ENCODE measurements at regions not wholly inside any gene's neighbourhood (a gene's known extent, or its start where the extent isn't known, plus 50 kb on each side); places are given as distances from the start of the nearest gene placed in this dataset.

DNA sequence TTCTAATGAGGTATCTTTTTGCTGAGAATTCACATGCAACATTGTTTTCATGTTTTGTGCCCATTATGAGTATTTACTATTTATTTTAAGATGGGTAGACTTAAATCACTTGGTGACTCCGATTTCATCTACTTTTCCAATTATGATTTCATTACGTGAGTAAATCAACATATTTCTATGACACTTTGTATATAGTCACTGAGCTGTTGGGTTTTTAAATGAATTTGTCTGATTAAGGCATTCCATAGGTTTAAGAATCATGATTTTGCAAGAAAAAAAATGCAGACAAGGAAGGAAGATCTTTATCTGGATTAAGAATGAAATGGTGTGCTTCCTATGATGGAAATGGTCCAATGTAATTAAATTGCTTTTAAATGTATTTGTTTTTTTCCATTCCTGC is 661.9 kb downstream of the ANXA1 start:
- H3K4me3 Mint-ChIP-seq: no peak overlapping the region
- H3K4me1 Mint-ChIP-seq (ENCODE audit: low read depth): no peaks in the 10 kb centered on the region
- peaks cover 7% of the 10 kb centered on the region for H3K9me3 Mint-ChIP-seq (ENCODE audit: low read depth)
- no peak overlapping the region for H3K27ac Mint-ChIP-seq
- H3K27me3 Mint-ChIP-seq: no peaks in the 10 kb centered on the region
- no peaks in the 10 kb centered on the region for H3K36me3 Mint-ChIP-seq

DNA sequence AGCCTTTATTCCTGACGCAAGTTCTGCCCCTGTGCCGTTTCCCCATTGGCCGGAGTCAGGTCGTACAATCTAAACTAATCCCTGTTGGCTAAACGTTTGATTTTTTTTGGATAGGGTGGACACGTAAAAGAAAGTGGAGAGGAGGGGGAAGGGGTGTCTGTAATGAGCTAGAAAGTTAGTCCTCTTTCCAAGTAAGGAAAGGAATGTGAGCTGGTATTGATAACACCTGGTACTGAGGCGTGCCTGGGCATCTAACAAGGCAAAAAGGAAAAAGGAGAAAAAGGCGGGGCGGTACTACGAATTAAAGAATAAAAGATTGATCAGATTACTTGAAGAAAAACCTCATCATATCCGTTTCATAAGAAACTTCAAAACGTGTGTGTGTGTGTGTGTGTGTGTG is 665.2 kb downstream of the ANXA1 start:
- H3K4me1 Mint-ChIP-seq (ENCODE audit: low read depth): no peaks in the 10 kb centered on the region
- no peak overlapping the region for H3K27ac Mint-ChIP-seq
- no peaks in the 10 kb centered on the region for H3K27me3 Mint-ChIP-seq
- peaks cover 3% of the 10 kb centered on the region for H3K9me3 Mint-ChIP-seq (ENCODE audit: low read depth)
- no peaks in the 10 kb centered on the region for H3K36me3 Mint-ChIP-seq
- no peak overlapping the region for H3K4me3 Mint-ChIP-seq

DNA sequence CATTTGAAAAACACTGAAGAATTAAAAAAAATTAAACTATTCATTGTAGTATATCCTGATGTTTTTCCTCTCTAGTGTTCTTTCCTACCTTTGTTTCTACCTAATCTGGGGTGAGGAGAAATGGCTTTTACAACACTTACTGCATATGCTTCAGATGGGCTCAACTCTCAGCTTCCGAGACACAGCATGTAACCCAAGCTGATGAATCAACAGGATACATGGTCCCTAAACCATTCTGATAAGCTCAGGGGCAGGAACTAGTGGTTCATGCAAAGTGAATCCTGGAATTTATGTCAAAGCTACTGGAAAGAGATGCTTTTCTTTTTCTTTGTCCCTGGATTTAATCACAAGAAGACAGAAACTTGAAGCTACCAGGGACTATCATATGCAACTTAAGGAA is 672.5 kb upstream of the RORB start:
- H3K4me1 Mint-ChIP-seq (ENCODE audit: low read depth): no peaks in the 10 kb centered on the region
- H3K4me3 Mint-ChIP-seq: no peak overlapping the region
- no peak overlapping the region for H3K27ac Mint-ChIP-seq
- peaks cover 3% of the 10 kb centered on the region for H3K9me3 Mint-ChIP-seq (ENCODE audit: low read depth)
- H3K36me3 Mint-ChIP-seq: no peaks in the 10 kb centered on the region
- no peaks in the 10 kb centered on the region for H3K27me3 Mint-ChIP-seq

DNA sequence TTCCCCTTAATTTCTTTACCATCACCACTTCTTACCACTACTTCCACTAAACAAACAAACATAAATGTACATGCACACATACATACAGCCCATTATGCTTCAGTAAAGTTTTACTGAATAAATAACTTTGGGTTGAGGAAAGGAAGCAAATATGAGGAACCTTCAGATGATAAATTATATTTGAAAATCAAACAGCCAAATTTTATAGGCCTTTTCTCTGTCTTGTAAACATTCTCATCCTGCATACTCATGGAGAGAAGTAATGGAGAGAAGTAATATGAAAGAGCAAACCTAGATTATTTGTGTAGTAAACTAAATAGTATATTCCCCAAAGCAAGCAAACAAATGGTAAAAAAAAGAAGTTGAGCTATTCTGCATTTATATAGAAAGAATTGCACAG is 658.3 kb upstream of the RORB start:
- H3K27me3 Mint-ChIP-seq: no peaks in the 10 kb centered on the region
- peaks cover 2% of the 10 kb centered on the region for H3K9me3 Mint-ChIP-seq (ENCODE audit: low read depth)
- H3K36me3 Mint-ChIP-seq: no peaks in the 10 kb centered on the region
- H3K27ac Mint-ChIP-seq: no peak overlapping the region
- H3K4me1 Mint-ChIP-seq (ENCODE audit: low read depth): no peaks in the 10 kb centered on the region
- no peak overlapping the region for H3K4me3 Mint-ChIP-seq

DNA sequence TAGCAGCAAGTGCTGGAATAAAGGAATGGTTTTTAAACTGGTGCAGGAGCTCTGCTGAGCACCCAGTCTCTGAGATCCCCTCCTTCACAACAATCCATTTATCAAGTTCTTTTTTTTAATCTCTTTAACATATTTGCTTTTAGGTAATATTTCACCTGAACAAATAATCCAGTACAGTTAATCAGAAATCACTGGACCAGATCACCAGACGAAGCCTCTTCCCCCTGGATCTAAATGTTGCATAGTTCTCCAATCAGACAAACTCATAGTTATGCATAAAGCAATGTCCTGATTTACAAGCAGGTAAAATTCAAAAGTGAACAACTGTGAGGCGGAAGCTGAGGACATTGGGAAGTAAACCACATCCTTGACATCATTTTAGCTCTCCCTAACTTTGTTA is 657.7 kb upstream of the RORB start:
- Mint-ChIP-seq H3K4me1 (ENCODE audit: low read depth) (no peaks in the 10 kb centered on the region), H3K36me3 (no peaks in the 10 kb centered on the region), H3K27ac (no peak overlapping the region), H3K9me3 (ENCODE audit: low read depth) (peaks cover 2% of the 10 kb centered on the region), H3K4me3 (no peak overlapping the region), H3K27me3 (no peaks in the 10 kb centered on the region)

DNA sequence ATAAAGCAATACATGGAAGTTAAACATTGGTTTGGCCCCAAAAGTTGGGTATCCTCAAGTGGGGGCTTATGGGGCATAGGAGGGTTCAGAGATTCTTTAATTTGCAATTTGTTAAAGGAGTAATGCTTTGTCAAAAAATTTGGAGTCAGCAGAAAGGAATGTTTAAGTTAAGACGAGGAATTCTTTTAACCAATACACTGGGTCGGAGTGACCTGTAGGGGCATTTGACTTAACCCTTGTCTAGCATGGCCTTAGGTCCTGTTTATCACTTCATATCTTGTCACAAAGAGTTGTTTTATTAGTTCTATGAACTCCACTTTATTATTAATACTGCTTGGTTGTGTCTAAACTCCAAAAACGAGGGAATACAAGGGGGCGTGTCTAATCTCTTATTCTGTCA is 656.1 kb upstream of the RORB start:
- Mint-ChIP-seq H3K27ac (no peak overlapping the region), H3K4me3 (no peak overlapping the region), H3K4me1 (ENCODE audit: low read depth) (no peaks in the 10 kb centered on the region), H3K9me3 (ENCODE audit: low read depth) (peaks cover 2% of the 10 kb centered on the region), H3K27me3 (no peaks in the 10 kb centered on the region), H3K36me3 (no peaks in the 10 kb centered on the region)

DNA sequence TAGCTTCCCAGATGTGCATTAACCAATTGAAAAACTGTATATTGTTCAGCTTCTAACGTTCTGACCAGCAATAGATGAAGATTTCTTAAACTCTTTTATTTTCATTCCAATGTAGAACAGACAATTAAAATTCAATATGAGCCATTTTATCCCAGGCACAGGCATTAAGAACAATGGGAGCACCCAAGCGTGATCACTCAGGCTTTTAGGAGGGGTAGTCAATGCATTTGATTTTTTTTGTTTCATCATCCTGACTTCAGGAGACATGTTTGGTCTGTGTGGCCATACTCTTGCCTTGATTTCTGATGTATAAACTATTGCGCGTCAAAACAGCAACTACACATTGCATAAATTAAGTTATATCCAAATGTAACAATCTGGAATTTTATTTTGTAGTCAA is 653.0 kb upstream of the RORB start:
- Mint-ChIP-seq H3K27ac (no peak overlapping the region), H3K9me3 (ENCODE audit: low read depth) (peaks cover 4% of the 10 kb centered on the region), H3K36me3 (no peaks in the 10 kb centered on the region), H3K4me1 (ENCODE audit: low read depth) (no peaks in the 10 kb centered on the region), H3K27me3 (no peaks in the 10 kb centered on the region), H3K4me3 (no peak overlapping the region)

DNA sequence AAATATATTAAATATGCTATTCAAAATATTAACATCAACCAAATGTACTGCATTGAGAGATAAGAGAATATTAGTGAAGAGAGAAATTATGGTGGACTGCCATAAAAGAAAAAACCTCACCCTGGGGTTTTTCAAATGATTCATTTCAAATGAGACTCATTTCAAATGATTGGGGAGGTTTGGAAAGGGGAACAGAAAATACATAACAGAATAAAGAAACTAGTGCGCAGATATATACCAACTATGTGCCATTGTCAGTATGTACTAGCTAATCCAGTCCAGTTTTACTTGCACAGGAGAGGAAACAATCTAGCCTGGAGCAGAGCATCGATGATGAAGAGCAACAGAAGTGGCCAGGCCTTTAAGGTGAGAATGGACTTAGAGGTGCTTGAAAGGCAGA is 651.6 kb upstream of the RORB start:
- Mint-ChIP-seq H3K27ac (no peak overlapping the region), H3K9me3 (ENCODE audit: low read depth) (peaks cover 4% of the 10 kb centered on the region), H3K27me3 (no peaks in the 10 kb centered on the region), H3K4me1 (ENCODE audit: low read depth) (no peaks in the 10 kb centered on the region), H3K4me3 (no peak overlapping the region), H3K36me3 (no peaks in the 10 kb centered on the region)

DNA sequence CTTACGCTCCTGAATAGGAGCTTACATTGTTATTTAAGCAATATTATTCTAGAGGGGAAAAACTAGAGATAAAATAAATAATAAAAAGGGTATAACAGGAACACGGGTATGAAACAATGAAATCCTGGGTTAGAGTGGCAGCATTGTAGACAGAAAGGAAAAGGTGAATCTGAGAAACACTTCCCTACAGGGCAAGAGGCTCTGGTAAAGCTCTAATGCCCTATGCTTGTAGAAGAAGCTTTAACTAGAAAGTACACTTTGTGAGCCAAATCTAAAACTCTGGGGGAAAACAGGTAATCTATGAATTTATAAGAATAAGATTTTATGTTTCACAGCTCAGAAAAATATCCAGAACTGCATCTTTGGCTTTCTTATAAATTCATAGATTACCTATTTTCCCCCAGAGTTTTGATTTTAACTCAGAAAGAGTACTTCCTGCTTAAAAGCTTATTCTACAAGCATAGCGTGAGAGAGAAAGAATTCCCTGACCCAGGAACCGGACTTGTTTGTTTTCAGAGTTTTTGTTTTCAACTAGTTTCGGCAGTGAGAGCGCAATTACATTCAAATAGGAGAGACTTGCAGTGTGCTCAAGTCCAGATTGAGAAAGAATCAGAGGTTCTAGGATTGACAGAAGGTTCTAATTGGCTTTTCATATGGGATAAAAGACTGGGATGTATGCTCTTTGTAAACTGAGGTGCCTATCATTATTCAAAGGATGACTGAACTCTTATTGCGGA is 651.0 kb upstream of the RORB start:
- H3K27me3 Mint-ChIP-seq: no peaks in the 10 kb centered on the region
- peaks cover 4% of the 10 kb centered on the region for H3K9me3 Mint-ChIP-seq (ENCODE audit: low read depth)
- H3K27ac Mint-ChIP-seq: no peak overlapping the region
- no peak overlapping the region for H3K4me3 Mint-ChIP-seq
- no peaks in the 10 kb centered on the region for H3K4me1 Mint-ChIP-seq (ENCODE audit: low read depth)
- no peaks in the 10 kb centered on the region for H3K36me3 Mint-ChIP-seq

DNA sequence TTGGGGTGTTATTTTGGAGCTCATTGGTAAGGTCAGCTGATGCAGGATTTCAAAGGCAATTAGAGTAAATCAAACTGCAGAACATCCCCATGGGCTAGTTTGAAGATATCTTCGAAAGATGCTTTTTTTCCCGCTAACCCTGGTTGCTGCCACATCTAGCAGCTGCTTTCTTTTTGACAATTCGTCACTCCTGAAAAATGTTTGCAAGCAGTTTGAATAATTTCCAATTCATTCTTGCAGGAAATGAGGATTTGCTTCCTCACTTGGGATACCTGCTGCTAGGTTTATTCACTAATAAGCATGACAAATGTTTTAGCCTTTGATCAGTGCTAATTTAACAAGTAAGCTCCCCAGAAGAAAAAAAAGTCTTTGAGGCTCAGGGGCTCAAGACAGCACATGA is 649.6 kb upstream of the RORB start:
- no peaks in the 10 kb centered on the region for H3K27me3 Mint-ChIP-seq
- H3K9me3 Mint-ChIP-seq (ENCODE audit: low read depth): peaks cover 4% of the 10 kb centered on the region
- no peaks in the 10 kb centered on the region for H3K36me3 Mint-ChIP-seq
- H3K4me1 Mint-ChIP-seq (ENCODE audit: low read depth): no peaks in the 10 kb centered on the region
- H3K4me3 Mint-ChIP-seq: no peak overlapping the region
- H3K27ac Mint-ChIP-seq: no peak overlapping the region

DNA sequence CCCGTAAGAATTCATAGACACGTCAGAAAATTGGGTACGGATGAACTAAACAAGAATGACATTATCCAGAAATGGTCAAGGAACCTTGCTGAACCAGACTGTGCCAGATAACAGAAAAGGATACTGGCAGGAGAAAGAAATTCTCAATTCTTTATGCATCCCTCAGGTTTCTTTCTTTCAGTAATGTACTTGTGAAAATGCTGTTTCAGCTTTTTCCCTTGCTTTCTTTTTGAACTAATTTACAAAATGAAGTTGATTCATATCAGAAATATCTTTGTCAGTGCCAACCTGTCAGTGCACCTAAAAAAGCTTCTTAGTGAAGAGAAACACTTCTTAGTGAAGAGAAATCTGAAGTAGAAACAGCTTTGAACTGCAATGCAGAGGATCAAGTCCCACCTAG is 643.6 kb upstream of the RORB start:
- H3K36me3 Mint-ChIP-seq: no peaks in the 10 kb centered on the region
- H3K27me3 Mint-ChIP-seq: no peaks in the 10 kb centered on the region
- no peak overlapping the region for H3K27ac Mint-ChIP-seq
- H3K4me1 Mint-ChIP-seq (ENCODE audit: low read depth): no peaks in the 10 kb centered on the region
- H3K4me3 Mint-ChIP-seq: no peak overlapping the region
- H3K9me3 Mint-ChIP-seq (ENCODE audit: low read depth): peaks cover 4% of the 10 kb centered on the region

DNA sequence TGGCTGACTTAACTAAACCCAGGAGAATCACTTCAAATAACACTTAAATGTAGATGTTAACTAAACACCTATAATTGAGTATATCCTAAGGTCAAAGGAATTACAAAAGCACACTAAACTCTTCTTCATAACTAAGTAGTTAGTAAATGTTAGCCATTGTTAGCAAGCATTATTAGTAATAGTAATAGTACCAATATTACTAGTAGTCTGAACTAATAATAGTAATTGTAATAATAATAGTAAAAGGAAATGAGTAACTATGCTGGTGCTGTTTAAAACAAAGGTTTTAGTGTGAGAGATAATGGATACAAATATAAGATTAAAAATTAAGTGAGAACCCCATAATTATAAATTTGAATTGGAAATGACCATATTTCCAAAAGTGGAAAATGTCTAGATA is 641.9 kb upstream of the RORB start:
- Mint-ChIP-seq H3K27ac (no peak overlapping the region), H3K36me3 (no peaks in the 10 kb centered on the region), H3K27me3 (no peaks in the 10 kb centered on the region), H3K4me3 (no peak overlapping the region), H3K9me3 (ENCODE audit: low read depth) (no peaks in the 10 kb centered on the region), H3K4me1 (ENCODE audit: low read depth) (no peaks in the 10 kb centered on the region)

DNA sequence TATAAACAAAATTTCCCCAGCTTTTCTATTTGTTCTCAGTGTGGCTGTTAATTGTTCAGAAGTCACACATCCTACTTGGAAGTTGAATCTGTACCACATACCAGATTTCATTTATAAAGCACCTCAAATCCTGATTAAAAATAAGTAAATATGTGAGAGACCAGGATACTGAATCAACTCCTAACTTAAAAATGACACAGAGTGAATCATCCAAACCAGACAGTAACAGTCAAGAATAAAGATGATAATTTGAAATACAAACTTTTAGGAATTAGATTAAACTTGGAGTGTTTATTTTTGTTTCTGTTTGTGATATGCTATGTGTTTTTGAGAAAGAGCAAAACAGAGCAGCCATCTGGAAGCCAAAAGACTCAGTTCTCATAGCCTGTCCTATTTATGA is 633.2 kb upstream of the RORB start:
- H3K9me3 Mint-ChIP-seq (ENCODE audit: low read depth): no peaks in the 10 kb centered on the region
- H3K4me1 Mint-ChIP-seq (ENCODE audit: low read depth): no peaks in the 10 kb centered on the region
- no peaks in the 10 kb centered on the region for H3K36me3 Mint-ChIP-seq
- no peak overlapping the region for H3K4me3 Mint-ChIP-seq
- H3K27me3 Mint-ChIP-seq: no peaks in the 10 kb centered on the region
- no peak overlapping the region for H3K27ac Mint-ChIP-seq

DNA sequence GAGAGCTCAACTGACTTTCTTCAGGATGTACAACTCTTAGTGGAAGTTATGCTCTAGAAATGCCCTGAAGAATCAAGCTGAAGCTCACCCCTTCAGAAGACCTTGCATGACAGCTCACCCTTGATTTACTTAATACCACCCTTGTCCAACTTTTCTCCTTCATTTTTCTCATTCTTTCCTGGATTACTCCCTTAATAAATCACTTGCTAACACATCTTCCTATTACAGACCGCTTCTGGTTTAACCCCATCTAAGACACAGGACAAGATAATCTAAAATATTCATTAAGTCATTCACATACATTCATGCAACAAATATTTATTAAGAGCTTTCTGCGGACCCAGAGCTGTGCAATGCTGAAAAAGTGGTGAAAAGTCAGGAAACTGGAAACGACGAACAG is 630.7 kb upstream of the RORB start:
- no peaks in the 10 kb centered on the region for H3K9me3 Mint-ChIP-seq (ENCODE audit: low read depth)
- no peaks in the 10 kb centered on the region for H3K27me3 Mint-ChIP-seq
- H3K36me3 Mint-ChIP-seq: no peaks in the 10 kb centered on the region
- no peaks in the 10 kb centered on the region for H3K4me1 Mint-ChIP-seq (ENCODE audit: low read depth)
- H3K27ac Mint-ChIP-seq: no peak overlapping the region
- no peak overlapping the region for H3K4me3 Mint-ChIP-seq

DNA sequence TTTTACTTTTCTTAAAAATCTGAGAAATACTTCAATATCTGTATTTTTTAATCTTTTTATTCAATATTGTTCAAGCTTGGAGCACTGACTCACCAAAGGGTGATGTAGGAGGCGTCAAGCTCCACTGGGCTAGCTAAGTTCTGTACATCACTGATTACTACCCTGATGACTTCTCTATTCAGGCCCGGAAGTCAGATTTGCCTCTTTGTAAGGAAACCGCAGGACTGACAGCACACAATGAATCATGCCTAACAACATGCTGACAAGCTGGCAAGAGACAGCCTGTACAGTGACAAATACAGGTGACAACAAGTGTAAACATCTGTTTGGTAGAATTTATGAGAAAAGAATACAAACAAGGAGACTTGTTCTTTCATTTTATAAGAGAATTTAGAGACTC is 627.9 kb upstream of the RORB start:
- H3K27ac Mint-ChIP-seq: no peak overlapping the region
- H3K4me1 Mint-ChIP-seq (ENCODE audit: low read depth): no peaks in the 10 kb centered on the region
- no peak overlapping the region for H3K4me3 Mint-ChIP-seq

DNA sequence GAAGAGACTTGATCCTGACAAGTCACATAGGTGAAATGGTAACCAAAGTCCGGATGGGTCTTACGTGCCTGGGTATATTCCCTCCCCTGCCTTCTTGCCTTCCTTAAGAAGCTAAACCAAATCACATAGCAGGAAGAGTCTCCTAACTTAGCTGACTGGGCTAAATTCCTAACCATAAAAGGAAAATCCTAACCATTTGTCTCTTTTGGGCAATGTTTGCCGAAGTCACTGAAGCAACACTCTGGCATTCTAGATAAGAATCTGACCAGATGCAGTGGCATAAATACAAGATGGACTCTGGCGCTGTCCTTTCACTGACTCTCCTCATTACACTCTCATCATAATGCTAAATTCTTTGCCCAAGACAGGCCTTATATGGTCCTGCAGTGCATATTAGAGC is 625.5 kb upstream of the RORB start:
- H3K27ac Mint-ChIP-seq: no peak overlapping the region
- H3K9me3 Mint-ChIP-seq (ENCODE audit: low read depth): no peaks in the 10 kb centered on the region
- H3K4me1 Mint-ChIP-seq (ENCODE audit: low read depth): no peaks in the 10 kb centered on the region
- H3K36me3 Mint-ChIP-seq: no peaks in the 10 kb centered on the region
- no peak overlapping the region for H3K4me3 Mint-ChIP-seq
- H3K27me3 Mint-ChIP-seq: no peaks in the 10 kb centered on the region

More for the DNA sequence above, 627.9 kb upstream of the RORB start:
- Mint-ChIP-seq H3K9me3 (ENCODE audit: low read depth) (no peaks in the 10 kb centered on the region), H3K27me3 (no peaks in the 10 kb centered on the region), H3K36me3 (no peaks in the 10 kb centered on the region)

Data from activated naive CD8-positive, alpha-beta T cell (primary cell).